Smooth muscle cell (in vitro differentiated cells): ENCODE measurements at regions not wholly inside any gene's neighbourhood (a gene's known extent, or its start where the extent isn't known, plus 50 kb on each side); places are given as distances from the start of the nearest gene placed in this dataset.

Experiments used
- DNase-seq: peaks from one replicate; lab custom pipeline; 2025; ENCODE audit not compliant: unreplicated experiment; lab: John Stamatoyannopoulos, UW
- H2AFZ ChIP-seq: fragments of 200-600 bp; sonication (generic); 2 replicates; pipeline ENCODE4 v1.6.0; 2016; ENCODE audit warnings: antibody characterized with exemption, low read depth, mild to moderate bottlenecking
- H3F3A ChIP-seq: fragments of 200-600 bp; sonication (generic); 2 replicates; pipeline ENCODE4 v1.6.0; 2017; ENCODE audit warnings: antibody characterized with exemption, low read depth
- H3K27ac ChIP-seq: fragments of 200-600 bp; sonication (generic); 2 replicates; pipeline ENCODE4 v1.5.1; 2016; ENCODE audit warnings: low read depth, mild to moderate bottlenecking
- H3K27me3 ChIP-seq: fragments of 200-600 bp; sonication (generic); 2 replicates; pipeline ENCODE4 v1.6.1; 2016; ENCODE audit warnings: low read depth, mild to moderate bottlenecking
- H3K36me3 ChIP-seq: fragments of 200-600 bp; sonication (generic); 2 replicates; pipeline ENCODE4 v1.5.1; 2016; ENCODE audit warnings: low read depth
- H3K4me1 ChIP-seq: fragments of 200-600 bp; sonication (generic); 2 replicates; pipeline ENCODE4 v1.5.1; 2016; ENCODE audit warnings: low read depth
- H3K4me2 ChIP-seq: fragments of 200-600 bp; sonication (generic); 2 replicates; pipeline ENCODE4 v1.6.0; 2016; ENCODE audit warnings: mild to moderate bottlenecking
- H3K4me3 ChIP-seq: fragments of 200-600 bp; sonication (generic); 2 replicates; pipeline ENCODE4 v1.5.1; 2016; ENCODE audit warnings: mild to moderate bottlenecking
- H3K79me2 ChIP-seq: fragments of 200-600 bp; sonication (generic); 2 replicates; pipeline ENCODE4 v1.6.0; 2016; ENCODE audit warnings: low read depth, mild to moderate bottlenecking
- H3K9ac ChIP-seq: fragments of 200-600 bp; sonication (generic); 2 replicates; pipeline ENCODE4 v1.6.0; 2016; ENCODE audit warnings: low read depth
- H3K9me3 ChIP-seq: fragments of 200-600 bp; sonication (generic); replicated peaks from 2 replicates; pipeline ENCODE4 v1.5.1; 2016; ENCODE audit warnings: low read depth
- H4K20me1 ChIP-seq: fragments of 200-600 bp; sonication (generic); 2 replicates; pipeline ENCODE4 v1.6.0; 2016; ENCODE audit warnings: low read depth
- WGBS: methylation state at CpG from one replicate; pipeline ENCODE4 v1.1.7; 2016; ENCODE audit warnings: low lambda C conversion rate; 5-methylcytosine and 5-hydroxymethylcytosine counted together
- TF ChIP-seq, protein P1 (sequence below): fragments of 200-600 bp; sonication (generic); IDR thresholded peaks from 2 replicates; pipeline ENCODE4 v1.5.1; 2017; ENCODE audit warnings: borderline replicate concordance, mild to moderate bottlenecking, antibody characterized with exemption; ENCODE audit not compliant: insufficient read depth, poor library complexity, severe bottlenecking

DNA sequence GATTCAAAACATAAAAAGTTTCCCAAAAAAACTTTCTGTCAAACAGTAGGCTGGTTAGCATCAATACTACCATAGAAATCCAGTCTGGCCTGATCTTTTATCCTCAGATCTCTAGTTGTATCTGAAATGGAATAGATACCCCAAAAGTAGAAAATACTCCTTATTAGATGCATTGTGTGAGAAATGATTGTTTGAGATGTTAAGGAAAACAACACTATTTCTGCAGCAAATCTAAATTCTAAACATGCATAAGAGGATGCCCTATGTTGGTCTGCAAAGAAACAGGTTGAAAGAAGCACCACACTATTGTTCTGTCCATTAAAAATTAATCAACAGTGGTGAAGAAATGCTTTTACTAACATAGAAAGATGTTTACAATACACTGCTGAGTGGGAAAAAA is 121.0 kb downstream of the NPY start:
- Histone ChIP-seq H3K4me3 (no peak overlapping the region), H4K20me1 (no peaks in the 10 kb centered on the region), H3K79me2 (no peaks in the 10 kb centered on the region), H3K27me3 (no peaks in the 10 kb centered on the region), H3F3A (no peaks in the 10 kb centered on the region), H3K9ac (no peak overlapping the region), H3K9me3 (no peaks in the 10 kb centered on the region), H3K4me2 (no peak overlapping the region), H3K36me3 (no peaks in the 10 kb centered on the region), H3K27ac (no peak overlapping the region), H2AFZ (no peak overlapping the region), H3K4me1 (no peaks in the 10 kb centered on the region)
- TF ChIP-seq, protein P1, sequence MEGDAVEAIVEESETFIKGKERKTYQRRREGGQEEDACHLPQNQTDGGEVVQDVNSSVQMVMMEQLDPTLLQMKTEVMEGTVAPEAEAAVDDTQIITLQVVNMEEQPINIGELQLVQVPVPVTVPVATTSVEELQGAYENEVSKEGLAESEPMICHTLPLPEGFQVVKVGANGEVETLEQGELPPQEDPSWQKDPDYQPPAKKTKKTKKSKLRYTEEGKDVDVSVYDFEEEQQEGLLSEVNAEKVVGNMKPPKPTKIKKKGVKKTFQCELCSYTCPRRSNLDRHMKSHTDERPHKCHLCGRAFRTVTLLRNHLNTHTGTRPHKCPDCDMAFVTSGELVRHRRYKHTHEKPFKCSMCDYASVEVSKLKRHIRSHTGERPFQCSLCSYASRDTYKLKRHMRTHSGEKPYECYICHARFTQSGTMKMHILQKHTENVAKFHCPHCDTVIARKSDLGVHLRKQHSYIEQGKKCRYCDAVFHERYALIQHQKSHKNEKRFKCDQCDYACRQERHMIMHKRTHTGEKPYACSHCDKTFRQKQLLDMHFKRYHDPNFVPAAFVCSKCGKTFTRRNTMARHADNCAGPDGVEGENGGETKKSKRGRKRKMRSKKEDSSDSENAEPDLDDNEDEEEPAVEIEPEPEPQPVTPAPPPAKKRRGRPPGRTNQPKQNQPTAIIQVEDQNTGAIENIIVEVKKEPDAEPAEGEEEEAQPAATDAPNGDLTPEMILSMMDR: no peak
- no peak for DNase-seq

- H2AFZ ChIP-seq: no peak overlapping the region
- no peak for DNase-seq
- H3K27me3 ChIP-seq: no peaks in the 10 kb centered on the region
- no peak overlapping the region for H3K9ac ChIP-seq
- H3K4me3 ChIP-seq: no peak overlapping the region
- H3K27ac ChIP-seq: no peak overlapping the region
- 80% methylated on average over 4 of the region's 4 CpGs for WGBS
- H3K4me2 ChIP-seq: no peak overlapping the region
- no peaks in the 10 kb centered on the region for H3K9me3 ChIP-seq
- TF ChIP-seq, protein P1: no peak
- H3K36me3 ChIP-seq: no peaks in the 10 kb centered on the region
- no peaks in the 10 kb centered on the region for H3F3A ChIP-seq
- no peaks in the 10 kb centered on the region for H3K79me2 ChIP-seq
- H4K20me1 ChIP-seq: no peaks in the 10 kb centered on the region
- H3K4me1 ChIP-seq: no peaks in the 10 kb centered on the region
Observed at GRCh38 chr7:24406053-24406788, 122.2 kb downstream of the NPY start.

GRCh38 chr7:24406789-24407299 is 122.9 kb downstream of the NPY start:
- H3K4me1 ChIP-seq: no peaks in the 10 kb centered on the region

More at GRCh38 chr7:24406789-24407299, 122.9 kb downstream of the NPY start:
- Histone ChIP-seq H3K79me2 (no peaks in the 10 kb centered on the region), H2AFZ (no peak overlapping the region), H3K36me3 (no peaks in the 10 kb centered on the region), H3K4me2 (no peak overlapping the region), H3K4me3 (no peak overlapping the region), H3F3A (no peaks in the 10 kb centered on the region), H3K9ac (no peak overlapping the region), H4K20me1 (no peaks in the 10 kb centered on the region), H3K27me3 (no peaks in the 10 kb centered on the region), H3K9me3 (no peaks in the 10 kb centered on the region), H3K27ac (no peak overlapping the region)
- 72% methylated on average over 3 of the region's 3 CpGs for WGBS
- no peak for DNase-seq
- TF ChIP-seq, protein P1: no peak
